ENCODE measurements at regions not wholly inside any gene's neighbourhood (a gene's known extent, or its start where the extent isn't known, plus 50 kb on each side); places are given as distances from the start of the nearest gene placed in this dataset.

DNA sequence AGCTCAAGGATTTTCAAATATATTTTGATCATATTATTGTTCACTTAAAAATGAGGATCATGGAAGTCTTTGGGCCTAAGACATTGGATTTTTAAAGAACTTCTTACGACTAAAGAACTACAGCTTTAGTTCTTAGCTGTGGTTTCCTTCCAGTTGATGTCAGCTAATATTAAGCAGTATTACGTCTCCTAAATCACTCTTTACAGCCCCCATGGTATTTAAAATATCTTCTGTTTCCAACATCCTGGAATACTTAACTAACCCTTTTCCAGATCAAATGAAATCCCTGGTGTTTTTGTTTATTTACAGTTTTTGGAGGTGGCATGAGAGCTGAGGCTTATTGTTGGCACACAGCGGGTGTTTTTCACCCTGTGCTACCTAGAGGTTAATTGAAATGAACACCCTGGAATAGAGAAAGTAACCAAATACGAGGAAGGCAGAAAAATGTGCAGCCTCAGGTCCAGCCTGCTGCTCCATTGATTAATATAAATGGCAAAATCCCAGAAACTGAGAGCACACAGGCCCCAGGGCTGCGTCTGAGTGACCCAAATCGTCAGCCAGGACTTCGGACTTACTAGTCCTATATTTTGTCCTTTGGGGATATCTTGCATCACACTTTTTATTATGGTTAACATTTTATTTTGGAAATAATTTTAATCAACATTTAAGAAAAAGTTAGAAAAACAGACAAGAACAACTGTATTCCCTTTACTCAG, 52.3 kb upstream of the ICE1 start:
- Histone ChIP-seq H3K4me3 (ENCODE audit: extremely low read depth in 1 of 4, insufficient read depth in 2 of 4, low read depth in 3 of 4, low read length in 4 of 4) (no peak overlapping the region), H3K23me2 (ENCODE audit: low read depth, low read length) (no peaks in the 10 kb centered on the region), H3K56ac (replicated peaks; ENCODE audit: insufficient read length, low read depth, low read length) (no peak overlapping the region), H3K9ac (replicated peaks in 1 of 4; ENCODE audit: extremely low read depth in 1 of 4, low read depth in 3 of 4, low read length in 3 of 4) (no peak overlapping the region), H3K18ac (ENCODE audit: extremely low read depth, low read length) (no peak overlapping the region), H2BK120ac (replicated peaks; ENCODE audit: low read depth, low read length) (no peak overlapping the region), H2BK12ac (ENCODE audit: low read depth, low read length) (no peak overlapping the region), H2AFZ (ENCODE audit: low read length) (no peak overlapping the region), H2BK5ac (ENCODE audit: low read depth, low read length) (no peak overlapping the region), H3K79me1 (ENCODE audit: low read depth, low read length) (no peaks in the 10 kb centered on the region), H3K4me1 (replicated peaks in 1 of 4; ENCODE audit: control insufficient read depth in 3 of 4, insufficient read depth in 4 of 4, low read length in 3 of 4) (peaks cover 0 to 4% (median 1%) of the 10 kb centered on the region in 4 experiments; a peak in 2 of 7 replicates), H3K27me3 (replicated peaks in 1 of 4; ENCODE audit: control insufficient read depth in 3 of 4, extremely low read depth in 1 of 4, insufficient read depth in 3 of 4, low read length in 3 of 4) (no peaks in the 10 kb centered on the region), H3K79me2 (ENCODE audit: control insufficient read depth in 1 of 2, insufficient read depth in 2 of 2, low read length in 2 of 2) (no peaks in the 10 kb centered on the region), H4K8ac (ENCODE audit: extremely low read depth, insufficient read depth, low read length) (no peak overlapping the region), H4K20me1 (replicated peaks in 1 of 2; ENCODE audit: control insufficient read depth in 1 of 2, insufficient read depth in 2 of 2, low read length in 2 of 2) (no peaks in the 10 kb centered on the region), H3K4me2 (ENCODE audit: insufficient read depth in 1 of 2, low read depth in 2 of 2, low read length in 2 of 2) (no peak overlapping the region), H4K91ac (replicated peaks; ENCODE audit: insufficient read length, low read length) (no peak overlapping the region), H2AK5ac (ENCODE audit: low read depth, low read length) (no peak overlapping the region), H3K4ac (replicated peaks; ENCODE audit: insufficient read length, low read depth, low read length) (no peak overlapping the region), H3K23ac (ENCODE audit: insufficient read length) (no peak overlapping the region), H3K14ac (ENCODE audit: insufficient read length) (no peak overlapping the region), H3K9me3 (ENCODE audit: insufficient read depth in 2 of 2, low read depth in 1 of 2, low read length in 1 of 2) (no peaks in the 10 kb centered on the region), H4K5ac (ENCODE audit: insufficient read length, low read depth, low read length) (no peak overlapping the region), H3K27ac (ENCODE audit: low read depth, low read length) (no peak overlapping the region), H2BK15ac (ENCODE audit: low read length) (no peak overlapping the region), H3K36me3 (ENCODE audit: control insufficient read depth in 2 of 4, insufficient read depth in 4 of 4, low read length in 3 of 4) (no peaks in the 10 kb centered on the region), H2BK20ac (ENCODE audit: low read length) (no peak overlapping the region)
- WGBS, 2 experiments (ENCODE audit: extremely low coverage in 1 of 2, insufficient coverage in 1 of 2, insufficient read length in 1 of 2, insufficient replicate concordance in 2 of 2, low coverage in 1 of 2, low lambda C conversion rate in 2 of 2, missing lambda C conversion rate in 1 of 2): 91% methylated on average over 7 of the region's 7 CpGs; no CpG with 5 or more reads in 1 of the 2 experiments
- no peak for FAIRE-seq
- no peak for DNase-seq (ENCODE audit: low read depth in 1 of 2, low spot score in 2 of 2)
- ChIA-PET CTCF (ENCODE audit: partially characterized antibody) (interaction anchor here (0.9 to 1.2 kb wide), 3 partner anchors 10 to 77 kb away, joined by 3 to 5 read pairs (median 3); no protein-coding TSS in a partner anchor), POLR2A (ENCODE audit: partially characterized antibody) (no interaction called here)
- TF ChIP-seq SIX5 (IDR thresholded peaks at IDR 0.05; ENCODE audit: low read depth, low read length) (no peak), CREB1 (IDR thresholded peaks at IDR 0.05) (no peak), SIN3A (conservative IDR thresholded peaks at IDR 0.05 in 1 of 2, IDR thresholded peaks at IDR 0.05 in 1 of 2; ENCODE audit: low read depth in 1 of 2, low read length in 2 of 2) (no peak), SAP30 (IDR thresholded peaks at IDR 0.05; ENCODE audit: insufficient read depth, insufficient replicate concordance, low read length) (no peak), TBP (IDR thresholded peaks at IDR 0.05; ENCODE audit: low read depth, low read length) (no peak), KDM1A (IDR thresholded peaks at IDR 0.05; ENCODE audit: borderline replicate concordance, low read length) (no peak), GTF2F1 (IDR thresholded peaks at IDR 0.05; ENCODE audit: borderline replicate concordance, low read depth, low read length) (no peak), POLR2AphosphoS5 (IDR thresholded peaks at IDR 0.05; ENCODE audit: low read depth, low read length) (no peak), RXRA (IDR thresholded peaks at IDR 0.05; ENCODE audit: insufficient read depth, low read depth, low read length) (no peak), SP2 (IDR thresholded peaks at IDR 0.05; ENCODE audit: low read length) (no peak), HDAC2 (IDR thresholded peaks at IDR 0.05; ENCODE audit: borderline replicate concordance in 1 of 2, low read depth in 2 of 2, low read length in 2 of 2) (no peak)
- TF ChIP-seq, protein P1, sequence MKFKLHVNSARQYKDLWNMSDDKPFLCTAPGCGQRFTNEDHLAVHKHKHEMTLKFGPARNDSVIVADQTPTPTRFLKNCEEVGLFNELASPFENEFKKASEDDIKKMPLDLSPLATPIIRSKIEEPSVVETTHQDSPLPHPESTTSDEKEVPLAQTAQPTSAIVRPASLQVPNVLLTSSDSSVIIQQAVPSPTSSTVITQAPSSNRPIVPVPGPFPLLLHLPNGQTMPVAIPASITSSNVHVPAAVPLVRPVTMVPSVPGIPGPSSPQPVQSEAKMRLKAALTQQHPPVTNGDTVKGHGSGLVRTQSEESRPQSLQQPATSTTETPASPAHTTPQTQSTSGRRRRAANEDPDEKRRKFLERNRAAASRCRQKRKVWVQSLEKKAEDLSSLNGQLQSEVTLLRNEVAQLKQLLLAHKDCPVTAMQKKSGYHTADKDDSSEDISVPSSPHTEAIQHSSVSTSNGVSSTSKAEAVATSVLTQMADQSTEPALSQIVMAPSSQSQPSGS (IDR thresholded peaks at IDR 0.05; ENCODE audit: low read length): no peak

Data from H1 (cell line).